ENCODE measurements at regions not wholly inside any gene's neighbourhood (a gene's known extent, or its start where the extent isn't known, plus 50 kb on each side); places are given as distances from the start of the nearest gene placed in this dataset.

DNA sequence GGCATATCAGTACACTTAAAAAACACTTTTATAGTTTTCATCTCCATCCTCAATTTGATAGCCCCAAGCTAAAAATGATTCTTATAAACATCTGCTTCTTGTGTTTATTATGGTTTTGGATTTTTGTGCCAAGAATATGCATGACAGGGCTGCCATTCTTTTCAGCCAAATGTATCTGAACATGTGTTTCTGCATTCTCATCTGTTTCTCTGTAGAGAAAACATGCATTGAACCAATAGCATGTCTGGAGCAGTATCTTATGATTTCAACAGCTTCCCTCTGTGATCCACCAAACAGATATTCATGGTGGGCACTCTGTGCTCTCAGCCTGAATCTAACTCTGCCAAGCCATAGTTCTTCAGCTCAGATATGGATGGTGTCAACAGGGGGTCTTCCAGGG lies 99.3 kb upstream of the ERCC6L2 start:
- BruUV-seq (replicated peaks), result no TSS peak
- intact Hi-C loops (cut with micrococcal nuclease; ENCODE audit: unreplicated experiment), result no loop called here
- Mint-ChIP-seq H3K4me1 (ENCODE audit: low read depth, unreplicated experiment) (peaks cover 8% of the 10 kb centered on the region), H3K4me3 (ENCODE audit: low read depth, unreplicated experiment) (no peak overlapping the region), H3K27me3 (ENCODE audit: unreplicated experiment) (peaks cover 31% of the 10 kb centered on the region), H3K36me3 (ENCODE audit: insufficient read depth, unreplicated experiment) (no peaks in the 10 kb centered on the region), H3K9me3 (ENCODE audit: low read depth, unreplicated experiment) (no peaks in the 10 kb centered on the region), H3K27ac (ENCODE audit: unreplicated experiment) (no peak overlapping the region)
- DNase-seq, result no peak
- CTCF ChIA-PET, result no interaction called here
- TF ChIP-seq, protein P1, sequence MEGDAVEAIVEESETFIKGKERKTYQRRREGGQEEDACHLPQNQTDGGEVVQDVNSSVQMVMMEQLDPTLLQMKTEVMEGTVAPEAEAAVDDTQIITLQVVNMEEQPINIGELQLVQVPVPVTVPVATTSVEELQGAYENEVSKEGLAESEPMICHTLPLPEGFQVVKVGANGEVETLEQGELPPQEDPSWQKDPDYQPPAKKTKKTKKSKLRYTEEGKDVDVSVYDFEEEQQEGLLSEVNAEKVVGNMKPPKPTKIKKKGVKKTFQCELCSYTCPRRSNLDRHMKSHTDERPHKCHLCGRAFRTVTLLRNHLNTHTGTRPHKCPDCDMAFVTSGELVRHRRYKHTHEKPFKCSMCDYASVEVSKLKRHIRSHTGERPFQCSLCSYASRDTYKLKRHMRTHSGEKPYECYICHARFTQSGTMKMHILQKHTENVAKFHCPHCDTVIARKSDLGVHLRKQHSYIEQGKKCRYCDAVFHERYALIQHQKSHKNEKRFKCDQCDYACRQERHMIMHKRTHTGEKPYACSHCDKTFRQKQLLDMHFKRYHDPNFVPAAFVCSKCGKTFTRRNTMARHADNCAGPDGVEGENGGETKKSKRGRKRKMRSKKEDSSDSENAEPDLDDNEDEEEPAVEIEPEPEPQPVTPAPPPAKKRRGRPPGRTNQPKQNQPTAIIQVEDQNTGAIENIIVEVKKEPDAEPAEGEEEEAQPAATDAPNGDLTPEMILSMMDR (IDR thresholded peaks at IDR 0.05; ENCODE audit: unreplicated experiment), result no peak

- BruUV-seq (replicated peaks), result no TSS peak
- Mint-ChIP-seq H3K9me3 (ENCODE audit: low read depth, unreplicated experiment) (no peaks in the 10 kb centered on the region), H3K4me3 (ENCODE audit: low read depth, unreplicated experiment) (no peak overlapping the region), H3K36me3 (ENCODE audit: insufficient read depth, unreplicated experiment) (no peaks in the 10 kb centered on the region), H3K4me1 (ENCODE audit: low read depth, unreplicated experiment) (peaks cover 8% of the 10 kb centered on the region), H3K27me3 (ENCODE audit: unreplicated experiment) (peaks cover 31% of the 10 kb centered on the region), H3K27ac (ENCODE audit: unreplicated experiment) (no peak overlapping the region)
- TF ChIP-seq, protein P1 (IDR thresholded peaks at IDR 0.05; ENCODE audit: unreplicated experiment), result no peak
- no peak for DNase-seq
- CTCF ChIA-PET, result no interaction called here
- intact Hi-C loops (cut with micrococcal nuclease; ENCODE audit: unreplicated experiment), result no loop called here
Observed at GRCh38 chr9:95775191-95775590, 100.3 kb upstream of the ERCC6L2 start.

GRCh38 chr9:95773053-95773418 lies 102.5 kb upstream of the ERCC6L2 start:
- intact Hi-C loops (cut with micrococcal nuclease; ENCODE audit: unreplicated experiment), result no loop called here
- peaks cover 8% of the 10 kb centered on the region for H3K4me1 Mint-ChIP-seq (ENCODE audit: low read depth, unreplicated experiment)
- H3K9me3 Mint-ChIP-seq (ENCODE audit: low read depth, unreplicated experiment), result no peaks in the 10 kb centered on the region
- H3K27me3 Mint-ChIP-seq (ENCODE audit: unreplicated experiment), result peaks cover 31% of the 10 kb centered on the region
- TF ChIP-seq, protein P1 (IDR thresholded peaks at IDR 0.05; ENCODE audit: unreplicated experiment), result no peak
- CTCF ChIA-PET, result interaction anchor here (1.0 kb wide), 1 partner anchor 9 kb away, joined by 3 read pairs; no protein-coding TSS in a partner anchor
- H3K36me3 Mint-ChIP-seq (ENCODE audit: insufficient read depth, unreplicated experiment), result no peaks in the 10 kb centered on the region
- peak overlapping the region; percentile 36 for H3K4me3 Mint-ChIP-seq (ENCODE audit: low read depth, unreplicated experiment)
- BruUV-seq (replicated peaks), result no TSS peak
- no peak for DNase-seq
- H3K27ac Mint-ChIP-seq (ENCODE audit: unreplicated experiment), result no peak overlapping the region

- CTCF ChIA-PET, result interaction anchor here (1.0 kb wide), 1 partner anchor 9 kb away, joined by 3 read pairs; no protein-coding TSS in a partner anchor
- H3K27me3 Mint-ChIP-seq (ENCODE audit: unreplicated experiment), result peaks cover 28% of the 10 kb centered on the region
- intact Hi-C loops (cut with micrococcal nuclease; ENCODE audit: unreplicated experiment), result no loop called here
- peaks cover 8% of the 10 kb centered on the region for H3K4me1 Mint-ChIP-seq (ENCODE audit: low read depth, unreplicated experiment)
- H3K27ac Mint-ChIP-seq (ENCODE audit: unreplicated experiment), result no peak overlapping the region
- peak overlapping the region; percentile 36 for H3K4me3 Mint-ChIP-seq (ENCODE audit: low read depth, unreplicated experiment)
- peak; percentile 15 for DNase-seq
- no peaks in the 10 kb centered on the region for H3K9me3 Mint-ChIP-seq (ENCODE audit: low read depth, unreplicated experiment)
- no TSS peak for BruUV-seq (replicated peaks)
- TF ChIP-seq, protein P1 (IDR thresholded peaks at IDR 0.05; ENCODE audit: unreplicated experiment), result no peak
- no peaks in the 10 kb centered on the region for H3K36me3 Mint-ChIP-seq (ENCODE audit: insufficient read depth, unreplicated experiment)
Observed at GRCh38 chr9:95772320-95773052, 103.0 kb upstream of the ERCC6L2 start.

Data from Calu3 (cell line).